ENCODE measurements at regions not wholly inside any gene's neighbourhood (a gene's known extent, or its start where the extent isn't known, plus 50 kb on each side); places are given as distances from the start of the nearest gene placed in this dataset.

DNA sequence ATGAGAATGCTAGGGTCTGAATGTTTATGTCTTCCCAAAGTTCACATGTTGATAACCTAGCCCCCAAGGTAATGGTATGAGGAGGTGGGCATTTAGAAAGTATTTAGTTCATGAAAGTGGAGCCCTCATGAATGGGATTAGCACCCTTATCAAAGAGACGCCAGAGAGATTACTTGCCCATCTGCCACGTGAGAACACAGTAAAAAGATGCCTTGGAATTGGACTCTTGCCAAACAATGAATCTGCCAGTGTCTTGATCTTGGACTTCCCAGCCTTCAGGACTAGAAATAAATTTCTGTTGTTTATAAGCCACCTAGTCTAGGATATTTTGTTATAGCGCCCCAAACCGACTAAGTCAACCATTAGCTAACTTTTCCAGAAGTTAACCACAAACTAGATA is 92.0 kb upstream of the SLC38A4 start:
- TF ChIP-seq MYC (IDR thresholded peaks at IDR 0.05; ENCODE audit: low read depth, low read length): no peak
- TF ChIP-seq POLR2A (IDR thresholded peaks at IDR 0.05; ENCODE audit: low read depth, low read length): no peak
- no peak for TF ChIP-seq CTCF (IDR thresholded peaks at IDR 0.05; ENCODE audit: extremely low read depth in 1 of 2, insufficient read depth in 1 of 2, low read depth in 1 of 2, low read length in 2 of 2)
- no peak for TF ChIP-seq JUN (IDR thresholded peaks at IDR 0.05; ENCODE audit: borderline replicate concordance, insufficient read depth, insufficient read length, low read depth)

All from endothelial cell of umbilical vein (primary cell).